GM18517 (cell line): ENCODE measurements at regions not wholly inside any gene's neighbourhood (a gene's known extent, or its start where the extent isn't known, plus 50 kb on each side); places are given as distances from the start of the nearest gene placed in this dataset.
"Not testable (repeated sequence)": the region's sequence is repeated elsewhere in the genome, so short reads cannot be mapped to it uniquely, and the experiment has no call there.

Experiments used
- ATAC-seq: cut with Tn5 transposase; IDR thresholded peaks from one replicate; pipeline ENCODE4 v1.9.1; 2021; ENCODE audit warnings: mild to moderate bottlenecking, moderate library complexity; ENCODE audit not compliant: unreplicated experiment

GRCh38 chr2:161044921-161045320 is 115.3 kb upstream of the TANK start:
- no peak for ATAC-seq

DNA sequence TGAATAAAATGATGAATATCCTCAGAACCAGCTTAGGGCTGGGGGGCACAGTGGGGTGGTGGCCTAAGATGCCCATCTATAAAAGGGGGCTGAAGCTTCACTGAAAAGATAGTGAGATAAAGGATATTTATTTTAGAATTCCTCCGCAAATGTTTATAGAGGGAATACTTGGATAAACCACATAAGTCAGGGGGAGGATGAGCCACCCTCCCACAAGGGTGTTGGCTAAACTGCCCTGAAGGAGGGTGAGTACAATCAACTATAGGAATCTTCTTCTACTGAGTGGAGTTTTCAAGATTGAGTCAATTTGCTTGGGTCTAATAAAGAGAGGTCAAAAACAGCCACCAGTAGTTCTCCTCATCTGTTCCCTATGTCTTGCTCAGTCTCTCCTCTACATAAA is 114.5 kb upstream of the TANK start:
- no peak for ATAC-seq

DNA sequence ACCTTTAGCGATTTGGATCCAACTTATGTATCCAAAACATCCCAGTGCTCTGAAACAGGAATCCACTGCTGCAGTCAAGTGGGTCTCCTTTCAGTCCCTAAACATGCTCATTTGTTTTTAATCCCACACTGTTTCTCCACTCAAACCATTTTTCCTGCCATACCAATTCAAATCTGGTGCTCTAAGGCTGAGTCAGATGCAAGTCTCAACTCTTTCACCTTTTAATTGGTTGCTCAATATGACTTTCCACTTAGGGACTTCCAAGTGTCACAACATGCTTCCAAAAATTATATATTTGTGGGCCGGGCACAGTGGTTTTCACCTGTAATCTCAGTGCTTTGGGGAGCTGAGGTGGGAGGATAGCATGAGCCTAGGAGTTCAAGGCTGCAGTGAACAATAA is 113.4 kb upstream of the TANK start:
- no peak for ATAC-seq

- ATAC-seq = no peak
Observed at GRCh38 chr2:161048317-161048716, 111.9 kb upstream of the TANK start.

DNA sequence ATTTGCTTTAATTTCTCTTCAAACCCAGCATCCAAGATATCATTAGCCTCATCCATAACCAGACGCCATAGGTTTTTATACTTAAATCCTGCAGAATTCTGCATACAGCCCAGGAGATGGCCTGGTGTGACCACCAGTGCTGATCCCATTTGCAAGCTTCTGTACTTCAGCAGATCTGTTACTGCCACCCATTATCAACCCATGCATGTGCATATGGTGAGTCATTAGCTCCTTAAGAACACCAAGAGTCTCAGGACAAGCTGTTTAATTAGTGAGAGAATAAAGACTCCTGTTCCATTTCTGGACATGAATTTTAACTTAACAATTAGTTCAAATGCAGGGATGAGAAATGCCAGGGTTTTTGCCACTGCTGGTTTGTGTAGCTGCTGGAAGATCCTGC is 110.7 kb upstream of the TANK start:
- no peak for ATAC-seq

DNA sequence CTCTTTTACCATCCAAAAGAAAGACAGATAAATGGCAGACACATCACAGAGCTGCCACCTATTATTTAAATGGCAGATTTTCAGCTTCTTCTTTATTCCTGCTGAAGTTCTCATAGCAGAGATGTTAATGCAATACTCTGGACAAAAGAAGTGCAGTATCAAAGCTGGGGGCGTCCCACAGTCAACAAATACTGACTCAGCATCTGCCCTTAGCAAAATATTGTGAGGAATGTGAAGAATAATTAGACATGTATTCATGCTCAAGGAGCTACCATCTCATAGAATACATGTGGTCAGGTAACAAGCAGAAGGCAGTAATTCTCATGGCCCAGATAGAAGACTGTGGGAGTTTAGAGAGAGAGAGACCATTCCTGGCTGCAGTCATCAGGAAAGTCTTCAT is 108.0 kb upstream of the TANK start:
- no peak for ATAC-seq

GRCh38 chr2:161055289-161055688 is 104.9 kb upstream of the TANK start:
- ATAC-seq = no peak

DNA sequence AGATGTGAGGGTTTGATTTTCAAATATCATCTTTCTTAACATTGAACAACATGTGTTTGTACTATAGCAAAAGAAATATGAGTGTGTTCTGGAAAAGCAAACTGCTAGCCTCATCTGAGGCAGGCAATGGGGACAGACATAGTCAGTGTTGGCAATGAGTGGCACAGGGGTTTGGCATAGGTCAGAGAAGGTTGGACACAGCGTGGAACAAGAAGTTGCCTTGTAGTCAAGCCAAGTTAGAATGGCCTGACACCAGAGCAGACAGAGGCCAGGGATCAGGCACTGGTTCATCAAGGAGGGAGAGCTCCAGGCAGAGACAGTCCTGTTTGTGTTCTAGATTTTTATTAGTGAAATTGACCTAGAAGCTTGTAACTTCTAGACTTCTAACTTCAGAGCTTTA is 100.8 kb upstream of the TANK start:
- no peak for ATAC-seq

DNA sequence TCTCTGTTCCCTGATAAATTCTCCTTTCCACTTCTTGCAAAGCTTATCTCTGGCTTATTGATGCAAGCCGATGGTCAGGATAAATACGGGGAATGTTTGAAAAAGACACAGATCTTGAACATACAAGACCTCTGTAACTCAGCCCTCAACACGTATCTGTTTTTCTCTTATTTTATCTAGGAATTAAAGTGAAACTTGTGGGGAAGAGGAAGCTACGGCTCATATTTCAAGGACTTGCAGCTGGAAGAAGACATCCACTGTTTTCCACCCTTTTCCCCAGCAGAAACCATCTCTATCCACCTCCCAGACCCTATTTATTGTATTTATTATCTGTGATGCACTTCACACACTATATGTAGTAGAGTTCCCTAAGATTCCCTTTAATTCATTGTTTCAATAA is 98.4 kb upstream of the TANK start:
- ATAC-seq = no peak

DNA sequence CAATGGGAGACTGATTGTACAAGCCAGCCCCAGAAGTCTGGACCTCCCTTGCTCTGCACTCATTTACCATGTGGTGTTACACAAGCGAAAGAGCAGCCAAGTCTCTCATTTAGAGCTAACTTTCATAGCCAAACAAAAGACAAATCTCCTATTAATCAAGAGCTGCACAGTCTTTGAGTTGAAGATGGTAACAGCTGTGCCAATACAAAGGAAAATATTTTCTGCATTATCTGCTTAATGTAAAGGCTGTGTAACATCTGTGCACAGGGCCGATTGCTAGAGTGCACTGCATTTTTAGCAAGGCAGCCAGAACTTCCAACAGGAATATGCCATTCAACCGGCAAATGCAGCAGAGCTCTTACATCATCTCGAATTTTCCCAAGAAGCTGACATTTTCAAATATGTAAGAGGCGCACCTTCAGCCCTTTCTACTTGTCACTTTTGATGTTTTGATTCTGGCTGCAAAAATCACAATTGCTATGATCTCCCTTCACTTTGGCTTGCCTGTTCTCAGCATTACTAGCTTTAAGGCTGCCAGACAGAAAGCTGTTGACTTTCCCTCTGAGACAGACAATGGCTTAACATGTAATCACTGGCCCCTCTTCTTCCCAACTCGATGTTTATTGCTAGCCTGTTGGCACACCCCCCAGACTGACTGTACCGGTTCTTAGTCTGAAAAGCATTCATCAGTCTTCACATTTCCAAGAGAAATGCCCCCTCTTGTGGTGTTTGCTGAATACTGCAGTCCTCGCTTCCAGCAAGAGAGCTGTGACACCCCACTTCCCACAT is 96.9 kb upstream of the TANK start:
- ATAC-seq = peak; percentile 86

GRCh38 chr2:161063946-161064306 is 96.3 kb upstream of the TANK start:
- peak; percentile 25 for ATAC-seq

GRCh38 chr2:161067846-161068350 is 92.3 kb upstream of the TANK start:
- no peak for ATAC-seq

DNA sequence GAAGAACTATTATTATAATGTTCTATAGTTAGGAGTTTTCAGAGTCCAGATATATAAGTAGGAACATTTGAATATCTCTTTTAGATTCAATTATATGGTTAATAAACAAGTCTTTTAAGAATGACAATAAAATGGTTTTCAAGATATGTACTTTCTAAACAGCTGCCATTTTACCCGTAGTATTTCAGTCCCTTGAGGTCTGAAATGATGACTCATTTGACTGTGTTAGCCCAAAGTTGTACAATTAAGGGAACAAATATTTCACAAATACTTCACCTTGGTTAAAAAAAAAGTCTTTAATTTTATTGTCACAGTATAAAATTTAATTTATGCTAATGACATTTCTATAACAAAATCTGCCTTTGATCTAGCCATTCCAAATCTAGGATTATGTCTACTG is 91.6 kb upstream of the TANK start:
- no peak for ATAC-seq

DNA sequence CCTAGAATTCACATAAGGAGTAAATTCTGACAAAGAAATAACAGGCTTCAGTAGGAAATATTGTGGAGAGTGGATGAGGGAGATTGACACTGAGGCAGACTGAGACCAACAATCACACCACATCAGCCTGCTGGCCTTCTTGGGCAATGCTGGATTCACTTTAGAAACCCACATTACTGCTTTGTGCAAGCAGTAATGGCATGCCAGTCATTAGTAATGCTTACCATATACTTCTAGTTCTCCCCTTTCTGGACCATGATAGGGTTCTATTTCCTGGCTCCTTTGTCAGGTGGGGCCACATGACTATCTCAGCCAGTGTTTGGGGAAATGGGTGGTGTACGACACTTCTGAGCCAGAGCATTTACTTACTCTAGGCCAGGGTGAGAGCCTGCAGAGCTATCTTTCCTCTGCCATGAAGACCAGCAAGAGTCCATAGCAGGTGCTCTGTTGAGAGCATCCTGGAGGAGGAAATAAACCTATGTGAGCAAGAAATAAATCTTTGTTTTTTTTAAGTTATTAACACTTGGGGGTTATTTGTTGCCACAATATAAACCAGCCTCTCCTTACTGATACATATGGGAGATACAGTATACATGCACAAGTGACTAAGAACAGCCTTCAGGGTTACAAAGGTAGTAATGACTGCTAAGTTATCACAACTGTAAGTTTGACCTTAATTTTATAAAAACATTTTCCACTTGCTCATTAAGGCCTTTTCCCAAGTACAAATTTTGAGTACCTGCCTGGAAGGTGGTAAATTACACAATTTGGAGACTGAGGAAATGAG is 89.3 kb upstream of the TANK start:
- no peak for ATAC-seq

- not testable (repeated sequence) for ATAC-seq
Observed at GRCh38 chr2:161072436-161072835, 87.8 kb upstream of the TANK start.

- no peak for ATAC-seq
Observed at GRCh38 chr2:161075701-161076100, 84.5 kb upstream of the TANK start.

- no peak for ATAC-seq
Observed at GRCh38 chr2:161076936-161077335, 83.3 kb upstream of the TANK start.

- ATAC-seq = peak; percentile 84
Observed at GRCh38 chr2:161077367-161078210, 82.6 kb upstream of the TANK start.

DNA sequence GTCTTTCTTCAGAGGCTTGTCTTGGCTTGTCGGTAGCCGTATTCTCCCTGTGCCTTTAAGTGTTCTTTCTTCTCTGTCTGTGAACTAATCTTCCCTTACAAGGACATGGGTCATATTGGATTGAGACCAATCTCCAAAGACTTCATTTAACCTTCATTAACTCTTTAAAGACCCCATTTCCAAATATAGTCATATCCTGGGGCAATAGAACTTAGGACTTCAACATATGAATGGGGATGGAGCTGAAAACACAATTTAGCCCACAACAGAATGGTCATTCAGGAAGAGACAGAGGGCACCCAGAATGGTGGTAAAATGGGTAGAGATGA is 82.1 kb upstream of the TANK start:
- ATAC-seq = no peak

- no peak for ATAC-seq
Observed at GRCh38 chr2:161085149-161085548, 75.1 kb upstream of the TANK start.

DNA sequence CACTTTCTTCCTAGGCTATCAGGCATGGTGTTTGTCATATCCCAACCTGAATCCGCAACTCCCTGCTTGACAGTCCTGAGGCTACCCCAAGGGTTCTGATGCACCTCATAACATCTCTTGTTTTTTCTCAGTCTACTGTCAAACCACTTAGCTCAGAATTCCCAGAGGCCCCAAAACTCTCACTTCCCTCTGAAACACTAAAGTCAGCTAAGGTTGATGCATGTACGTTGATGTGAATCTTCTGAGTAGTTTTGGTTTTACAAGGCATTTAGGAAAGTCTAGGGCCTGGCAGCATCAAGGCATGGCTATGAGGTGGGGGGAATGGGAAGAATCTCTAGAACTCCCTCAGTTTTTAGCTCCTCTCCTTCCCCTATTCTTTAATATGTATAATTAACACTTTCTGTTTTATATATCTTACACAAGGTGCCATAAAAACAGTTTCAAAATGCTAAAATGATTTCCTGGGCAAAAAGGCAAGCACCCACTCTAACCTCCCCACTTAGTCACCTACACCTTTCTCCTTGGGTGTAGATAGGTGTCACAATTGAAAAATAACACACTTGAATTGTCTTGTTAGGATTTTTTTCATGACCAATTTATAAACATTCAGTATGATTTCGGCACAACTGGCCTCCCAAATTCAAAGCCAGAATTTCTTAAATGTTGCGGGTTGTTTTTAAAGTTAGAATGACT is 71.4 kb upstream of the TANK start:
- peak; percentile 81 for ATAC-seq
